Activated CD8-positive, alpha-beta T cell treated with anti-CD3 and anti-CD28 coated beads, Interleukin-2, amount 10 ng/mL, durations not matched to agents 7 days and 5 days (primary cell): ENCODE measurements at regions not wholly inside any gene's neighbourhood (a gene's known extent, or its start where the extent isn't known, plus 50 kb on each side); places are given as distances from the start of the nearest gene placed in this dataset.

Experiments
- ATAC-seq: fragments of 150-1000 bp; cut with Tn5 transposase; one replicate; pipeline ENCODE4 v1.10.0; 2021; ENCODE audit warnings: moderate library complexity
- CTCF ChIA-PET: fragments of 350-600 bp; sonication (Branson Sonifier 250); formaldehyde crosslinking; loops from one replicate; lab custom pipeline; 2021; ENCODE audit warnings: antibody characterized with exemption; lab: Charles Lee
- POLR2A ChIA-PET: fragments of 350-600 bp; sonication (Branson Sonifier 250); formaldehyde crosslinking; loops from one replicate; lab custom pipeline; 2021; ENCODE audit warnings: antibody characterized with exemption; lab: Charles Lee
- DNase-seq: peaks from one replicate; pipeline ENCODE4 v3.0.0-alpha.2; 2020
- H3K27ac Mint-ChIP-seq: one replicate; pipeline ENCODE4 v1.8.0; 2021; ENCODE audit warnings: mild to moderate bottlenecking, mixed read lengths
- H3K27me3 Mint-ChIP-seq: one replicate; pipeline ENCODE4 v1.8.0; 2021; ENCODE audit warnings: low read depth, mixed read lengths
- H3K36me3 Mint-ChIP-seq: one replicate; pipeline ENCODE4 v1.8.0; 2021; ENCODE audit warnings: low read depth, mixed read lengths
- H3K4me1 Mint-ChIP-seq: one replicate; pipeline ENCODE4 v1.8.0; 2021; ENCODE audit warnings: low read depth, mixed read lengths
- H3K4me3 Mint-ChIP-seq: one replicate; pipeline ENCODE4 v1.8.0; 2021; ENCODE audit warnings: mild to moderate bottlenecking, mixed read lengths
- H3K9me3 Mint-ChIP-seq: one replicate; pipeline ENCODE4 v1.8.0; 2022; ENCODE audit warnings: mixed read lengths; ENCODE audit not compliant: insufficient read depth

GRCh38 chr22:49251371-49251770 is 576.3 kb downstream of the BRD1 start:
- Mint-ChIP-seq H3K27ac (no peak overlapping the region), H3K4me1 (no peaks in the 10 kb centered on the region), H3K4me3 (no peak overlapping the region), H3K9me3 (no peaks in the 10 kb centered on the region), H3K27me3 (peaks cover 9% of the 10 kb centered on the region), H3K36me3 (no peaks in the 10 kb centered on the region)
- CTCF ChIA-PET = no interaction called here
- POLR2A ChIA-PET = no interaction called here
- DNase-seq = no peak
- no peak for ATAC-seq

DNA sequence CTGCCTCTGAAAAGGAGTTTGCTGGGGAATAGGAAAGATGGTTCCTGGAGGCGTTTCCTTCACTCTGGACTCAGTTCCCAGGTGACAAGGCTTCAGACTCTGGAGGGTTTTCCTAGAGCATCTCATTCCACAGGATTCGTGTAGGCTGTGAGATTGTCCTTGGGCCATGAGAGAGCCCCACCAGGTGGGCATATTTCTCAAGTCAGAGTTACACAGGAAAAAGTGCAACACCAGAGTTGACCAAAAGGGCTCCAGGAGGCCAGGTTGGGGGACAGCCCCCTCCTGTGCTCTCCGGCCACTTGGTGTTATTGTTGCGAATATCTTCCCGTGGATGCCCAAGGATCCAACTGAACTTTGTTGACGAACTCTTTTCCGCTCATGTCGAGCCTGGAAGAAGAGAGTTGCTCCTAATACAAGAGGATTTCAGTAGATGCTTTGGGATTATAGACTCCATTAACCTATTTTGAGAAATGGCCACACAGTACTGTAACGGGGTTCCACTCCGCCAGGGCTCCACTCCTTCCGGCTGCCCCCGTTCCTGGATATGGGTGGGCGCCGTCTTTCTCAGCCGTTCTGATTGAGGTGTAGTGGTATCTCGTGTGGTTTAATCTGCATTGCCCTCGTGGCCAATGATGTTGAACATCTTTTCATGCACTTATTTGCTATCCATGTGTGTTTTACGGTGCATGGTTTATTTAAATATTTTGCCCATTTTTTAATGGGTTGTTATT is 580.3 kb downstream of the BRD1 start:
- no peak overlapping the region for H3K4me3 Mint-ChIP-seq
- ChIA-PET CTCF (no interaction called here), POLR2A (no interaction called here)
- ATAC-seq (no peak), DNase-seq (peak; percentile 8)
- H3K27ac Mint-ChIP-seq = no peak overlapping the region
- H3K9me3 Mint-ChIP-seq = no peaks in the 10 kb centered on the region
- H3K4me1 Mint-ChIP-seq = no peaks in the 10 kb centered on the region
- H3K27me3 Mint-ChIP-seq = peaks cover 9% of the 10 kb centered on the region
- H3K36me3 Mint-ChIP-seq = no peaks in the 10 kb centered on the region

DNA sequence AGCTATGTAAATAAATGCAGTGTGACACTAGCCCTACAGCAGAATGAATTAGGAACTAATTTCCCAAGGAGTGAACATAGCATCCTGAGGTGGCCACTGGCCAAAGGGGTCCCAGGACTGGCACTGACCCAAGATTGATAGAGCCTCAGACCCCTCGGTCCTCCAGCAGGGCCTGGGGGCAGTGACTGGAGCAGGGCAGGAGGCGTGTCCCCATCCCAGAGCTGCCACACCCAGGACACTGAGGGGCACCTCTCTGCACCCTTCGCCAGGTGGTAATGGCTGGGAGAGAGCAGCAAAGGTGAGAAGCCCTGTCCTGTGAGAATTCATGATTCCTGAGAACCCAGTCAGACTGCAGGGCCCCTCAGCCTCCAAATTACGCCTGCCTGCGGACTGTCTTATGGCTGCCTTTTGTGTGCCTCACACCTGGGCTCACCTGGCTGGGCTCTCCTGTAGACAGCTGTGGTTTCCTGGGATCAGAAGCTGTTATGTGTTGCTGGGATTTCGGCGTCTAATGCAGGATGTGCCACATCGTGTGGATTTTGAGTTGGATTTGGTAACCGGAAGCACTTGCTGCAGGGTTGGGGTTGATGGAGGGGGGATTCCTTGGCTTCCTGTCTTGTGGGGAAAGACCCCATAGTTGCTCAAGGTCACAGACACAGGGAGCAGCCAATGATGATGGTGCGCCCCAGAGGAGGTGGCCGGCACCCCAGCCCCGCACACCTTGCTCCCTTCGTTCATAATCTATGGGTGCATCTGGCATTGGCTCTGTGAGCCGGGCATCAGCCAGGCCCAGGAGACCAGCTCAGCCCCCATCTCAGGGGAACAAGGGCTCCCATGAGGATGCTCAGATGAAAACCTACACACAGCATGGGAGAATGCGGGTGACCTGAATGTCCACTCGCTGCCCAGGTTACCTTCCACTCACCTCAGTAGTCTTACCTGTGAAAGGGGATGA is 582.9 kb downstream of the BRD1 start:
- CTCF ChIA-PET = no interaction called here
- Mint-ChIP-seq H3K4me1 (no peaks in the 10 kb centered on the region), H3K4me3 (no peak overlapping the region), H3K9me3 (no peaks in the 10 kb centered on the region), H3K27ac (no peak overlapping the region), H3K27me3 (peaks cover 6% of the 10 kb centered on the region), H3K36me3 (no peaks in the 10 kb centered on the region)
- DNase-seq = no peak
- POLR2A ChIA-PET = no interaction called here
- no peak for ATAC-seq

GRCh38 chr22:49243965-49244364 is 583.7 kb downstream of the BRD1 start:
- ChIA-PET CTCF (no interaction called here), POLR2A (no interaction called here)
- no peaks in the 10 kb centered on the region for H3K4me1 Mint-ChIP-seq
- H3K27ac Mint-ChIP-seq = no peak overlapping the region
- DNase-seq = no peak
- ATAC-seq = no peak
- no peak overlapping the region for H3K4me3 Mint-ChIP-seq
- peaks cover 3% of the 10 kb centered on the region for H3K27me3 Mint-ChIP-seq
- no peaks in the 10 kb centered on the region for H3K9me3 Mint-ChIP-seq
- no peaks in the 10 kb centered on the region for H3K36me3 Mint-ChIP-seq

- CTCF ChIA-PET = no interaction called here
Observed at GRCh38 chr22:49243335-49243734, 584.3 kb downstream of the BRD1 start.

DNA sequence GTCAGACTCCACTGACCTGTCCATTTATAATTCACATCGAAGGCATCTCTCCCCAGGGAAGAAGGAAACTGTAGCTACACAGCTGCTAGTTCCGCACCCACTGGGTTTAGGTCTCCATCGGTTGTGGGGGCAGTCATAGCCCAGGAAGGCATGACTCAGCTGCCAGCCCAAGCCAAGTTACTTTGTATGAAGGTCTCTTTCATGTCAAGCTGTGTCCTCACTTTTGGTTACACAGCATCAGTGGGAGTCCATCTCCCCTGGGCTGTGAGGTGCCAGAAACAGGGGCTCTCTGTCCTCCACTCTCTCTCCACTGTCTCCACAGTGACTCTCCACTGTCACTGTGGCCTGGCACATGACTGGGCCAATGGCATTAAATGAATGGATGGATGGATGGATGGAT is 585.2 kb downstream of the BRD1 start:
- no peaks in the 10 kb centered on the region for H3K4me1 Mint-ChIP-seq
- no peak overlapping the region for H3K4me3 Mint-ChIP-seq
- no peak for DNase-seq
- ChIA-PET POLR2A (no interaction called here), CTCF (no interaction called here)
- no peak for ATAC-seq
- H3K9me3 Mint-ChIP-seq = no peaks in the 10 kb centered on the region
- no peaks in the 10 kb centered on the region for H3K27me3 Mint-ChIP-seq
- no peaks in the 10 kb centered on the region for H3K36me3 Mint-ChIP-seq
- H3K27ac Mint-ChIP-seq = no peak overlapping the region

More at GRCh38 chr22:49243335-49243734, 584.3 kb downstream of the BRD1 start:
- H3K9me3 Mint-ChIP-seq = no peaks in the 10 kb centered on the region
- no peaks in the 10 kb centered on the region for H3K27me3 Mint-ChIP-seq
- H3K27ac Mint-ChIP-seq = no peak overlapping the region
- POLR2A ChIA-PET = no interaction called here
- H3K36me3 Mint-ChIP-seq = no peaks in the 10 kb centered on the region
- DNase-seq = no peak
- no peak overlapping the region for H3K4me3 Mint-ChIP-seq
- no peak for ATAC-seq
- H3K4me1 Mint-ChIP-seq = no peaks in the 10 kb centered on the region

- Mint-ChIP-seq H3K4me3 (no peak overlapping the region), H3K36me3 (no peaks in the 10 kb centered on the region), H3K27me3 (no peaks in the 10 kb centered on the region), H3K4me1 (no peaks in the 10 kb centered on the region), H3K27ac (no peak overlapping the region), H3K9me3 (no peaks in the 10 kb centered on the region)
- DNase-seq (no peak), ATAC-seq (no peak)
- ChIA-PET CTCF (no interaction called here), POLR2A (no interaction called here)
Observed at GRCh38 chr22:49241174-49241851, 586.4 kb downstream of the BRD1 start.

GRCh38 chr22:49240472-49240871 is 587.2 kb downstream of the BRD1 start:
- no peaks in the 10 kb centered on the region for H3K36me3 Mint-ChIP-seq
- H3K4me1 Mint-ChIP-seq = no peaks in the 10 kb centered on the region
- ChIA-PET CTCF (no interaction called here), POLR2A (no interaction called here)
- ATAC-seq (no peak), DNase-seq (no peak)
- no peak overlapping the region for H3K27ac Mint-ChIP-seq
- no peak overlapping the region for H3K4me3 Mint-ChIP-seq
- H3K27me3 Mint-ChIP-seq = no peaks in the 10 kb centered on the region
- no peaks in the 10 kb centered on the region for H3K9me3 Mint-ChIP-seq

- ChIA-PET POLR2A (no interaction called here), CTCF (no interaction called here)
- no peak overlapping the region for H3K4me3 Mint-ChIP-seq
- H3K27ac Mint-ChIP-seq = no peak overlapping the region
- ATAC-seq = no peak
- H3K4me1 Mint-ChIP-seq = no peaks in the 10 kb centered on the region
- H3K36me3 Mint-ChIP-seq = no peaks in the 10 kb centered on the region
- H3K27me3 Mint-ChIP-seq = no peaks in the 10 kb centered on the region
- DNase-seq = no peak
- H3K9me3 Mint-ChIP-seq = no peaks in the 10 kb centered on the region
Observed at GRCh38 chr22:49240016-49240380, 587.7 kb downstream of the BRD1 start.

DNA sequence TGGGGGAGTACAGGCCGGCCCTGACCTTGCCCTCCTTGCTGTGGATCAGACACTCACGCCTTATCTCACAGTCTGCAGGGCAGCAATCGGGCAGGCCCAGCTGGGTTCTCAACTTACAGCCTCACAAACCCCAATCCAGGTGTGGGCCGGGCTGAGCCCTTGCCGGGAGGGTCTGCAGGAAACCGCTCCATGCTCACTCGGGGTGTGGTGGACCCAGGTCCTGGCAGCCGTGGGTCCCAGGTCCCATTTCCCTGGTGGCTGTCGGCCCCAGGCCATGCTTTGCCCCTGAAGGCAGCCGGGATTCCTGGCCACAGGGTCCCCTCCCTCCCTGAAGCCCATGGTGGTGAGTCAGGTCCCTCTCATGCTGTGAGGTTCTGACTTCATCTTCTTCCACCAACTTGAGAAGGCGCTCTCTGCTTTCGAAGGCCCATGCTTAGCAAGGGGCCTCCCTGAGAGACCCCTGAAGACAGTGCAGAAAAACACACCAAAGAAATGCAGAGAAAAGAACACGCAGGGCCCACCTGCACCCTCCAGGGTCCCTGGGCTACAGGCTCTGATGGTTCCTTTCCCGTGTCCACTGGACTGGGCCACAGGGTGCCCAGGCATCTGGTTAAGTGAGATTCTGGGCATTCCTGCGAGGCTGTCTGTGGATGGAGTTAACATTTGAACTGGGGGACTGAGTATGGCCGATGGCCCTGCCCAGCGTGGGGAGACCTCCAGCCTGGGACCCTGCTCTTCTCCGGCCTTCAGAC is 588.2 kb downstream of the BRD1 start:
- Mint-ChIP-seq H3K27ac (no peak overlapping the region), H3K27me3 (no peaks in the 10 kb centered on the region), H3K4me3 (no peak overlapping the region), H3K4me1 (no peaks in the 10 kb centered on the region), H3K36me3 (no peaks in the 10 kb centered on the region), H3K9me3 (no peaks in the 10 kb centered on the region)
- ChIA-PET CTCF (no interaction called here), POLR2A (no interaction called here)
- no peak for DNase-seq
- no peak for ATAC-seq

GRCh38 chr22:49238181-49239141 is 589.2 kb downstream of the BRD1 start:
- ChIA-PET CTCF (no interaction called here), POLR2A (no interaction called here)
- DNase-seq (no peak), ATAC-seq (no peak)
- no peaks in the 10 kb centered on the region for H3K4me1 Mint-ChIP-seq
- H3K4me3 Mint-ChIP-seq = no peak overlapping the region
- no peaks in the 10 kb centered on the region for H3K9me3 Mint-ChIP-seq
- no peaks in the 10 kb centered on the region for H3K27me3 Mint-ChIP-seq
- H3K27ac Mint-ChIP-seq = no peak overlapping the region
- no peaks in the 10 kb centered on the region for H3K36me3 Mint-ChIP-seq
